Peyer's patch (tissue), 4 donors: ENCODE measurements at regions not wholly inside any gene's neighbourhood (a gene's known extent, or its start where the extent isn't known, plus 50 kb on each side); places are given as distances from the start of the nearest gene placed in this dataset.

Experiments
- CTCF ChIP-seq, 6 experiments: fragments of 450-650 bp in 4 of 6; fragments of 200-600 bp in 2 of 6; sonication (generic) in 1 of 6; IDR thresholded peaks; one replicate each; pipeline ENCODE4 v1.5.1; 2017 to 2019; ENCODE audit warnings: antibody characterized with exemption in 6 of 6, mild to moderate bottlenecking in 3 of 6, moderate library complexity in 1 of 6
- POLR2A ChIP-seq, 2 donors: fragments of 450-650 bp; IDR thresholded peaks; one replicate each; pipeline ENCODE4 v1.5.1; 2017; ENCODE audit warnings: antibody characterized with exemption in 2 of 2, mild to moderate bottlenecking in 2 of 2, moderate library complexity in 2 of 2

- TF ChIP-seq CTCF (IDR thresholded peaks at IDR 0.05) = no peak
- no peak for TF ChIP-seq POLR2A (IDR thresholded peaks at IDR 0.05)
These were observed 342.8 kb upstream of the IL12A start for GRCh38 chr3:159645874-159646273.
